Neural progenitor cell (in vitro differentiated cells): ENCODE measurements at regions not wholly inside any gene's neighbourhood (a gene's known extent, or its start where the extent isn't known, plus 50 kb on each side); places are given as distances from the start of the nearest gene placed in this dataset.

ENCODE experiments used
- EZH2 ChIP-seq: fragments of 200-600 bp; sonication (generic); IDR thresholded peaks from 2 replicates; pipeline ENCODE4 v1.6.1; 2017; ENCODE audit warnings: antibody characterized with exemption, mild to moderate bottlenecking, moderate library complexity
- TF ChIP-seq, protein P1 (sequence below): fragments of 200-600 bp; sonication (generic); IDR thresholded peaks from 2 replicates; pipeline ENCODE4 v1.5.1; 2017; ENCODE audit warnings: antibody characterized with exemption, mild to moderate bottlenecking

DNA sequence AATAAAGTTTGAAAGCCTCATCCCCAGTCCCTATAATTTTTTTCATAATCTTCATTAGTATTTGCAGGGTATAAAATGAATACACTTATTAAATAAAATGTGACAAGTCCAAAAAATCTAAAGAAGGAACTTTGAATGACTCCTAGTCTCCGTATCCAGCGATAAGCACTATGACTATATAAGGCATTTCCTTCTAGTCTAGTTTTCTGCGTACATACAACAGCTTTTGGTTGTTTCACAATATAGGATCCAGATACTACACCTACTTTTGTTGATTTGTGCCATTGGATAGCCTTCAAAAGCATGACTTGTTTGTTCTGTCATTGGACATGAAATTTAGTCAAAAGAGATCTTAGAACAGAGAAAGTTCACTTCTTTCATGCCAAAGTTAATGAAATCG lies 133.3 kb upstream of the PWP1 start:
- TF ChIP-seq, protein P1, sequence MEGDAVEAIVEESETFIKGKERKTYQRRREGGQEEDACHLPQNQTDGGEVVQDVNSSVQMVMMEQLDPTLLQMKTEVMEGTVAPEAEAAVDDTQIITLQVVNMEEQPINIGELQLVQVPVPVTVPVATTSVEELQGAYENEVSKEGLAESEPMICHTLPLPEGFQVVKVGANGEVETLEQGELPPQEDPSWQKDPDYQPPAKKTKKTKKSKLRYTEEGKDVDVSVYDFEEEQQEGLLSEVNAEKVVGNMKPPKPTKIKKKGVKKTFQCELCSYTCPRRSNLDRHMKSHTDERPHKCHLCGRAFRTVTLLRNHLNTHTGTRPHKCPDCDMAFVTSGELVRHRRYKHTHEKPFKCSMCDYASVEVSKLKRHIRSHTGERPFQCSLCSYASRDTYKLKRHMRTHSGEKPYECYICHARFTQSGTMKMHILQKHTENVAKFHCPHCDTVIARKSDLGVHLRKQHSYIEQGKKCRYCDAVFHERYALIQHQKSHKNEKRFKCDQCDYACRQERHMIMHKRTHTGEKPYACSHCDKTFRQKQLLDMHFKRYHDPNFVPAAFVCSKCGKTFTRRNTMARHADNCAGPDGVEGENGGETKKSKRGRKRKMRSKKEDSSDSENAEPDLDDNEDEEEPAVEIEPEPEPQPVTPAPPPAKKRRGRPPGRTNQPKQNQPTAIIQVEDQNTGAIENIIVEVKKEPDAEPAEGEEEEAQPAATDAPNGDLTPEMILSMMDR = no peak
- no peak for TF ChIP-seq EZH2
